HG03457 (cell line): ENCODE measurements at regions not wholly inside any gene's neighbourhood (a gene's known extent, or its start where the extent isn't known, plus 50 kb on each side); places are given as distances from the start of the nearest gene placed in this dataset.
A peak's percentile ranks its signal among the peaks of the same experiment; 100 is the strongest.
"Not testable (repeated sequence)": the region's sequence is repeated elsewhere in the genome, so short reads cannot be mapped to it uniquely, and the experiment has no call there.

Experiments used
- ATAC-seq: cut with Tn5 transposase; IDR thresholded peaks from one replicate; pipeline ENCODE4 v1.9.1; 2021; ENCODE audit warnings: moderate number of reproducible peaks; ENCODE audit not compliant: unreplicated experiment

GRCh38 chr3:34053626-34054025 is 255.2 kb downstream of the PDCD6IP start:
- no peak for ATAC-seq

- ATAC-seq, result peak; percentile 25
These were observed 257.9 kb downstream of the PDCD6IP start for GRCh38 chr3:34056181-34056910.

GRCh38 chr3:34056951-34057390 is 258.5 kb downstream of the PDCD6IP start:
- ATAC-seq, result peak; percentile 94

GRCh38 chr3:34060995-34061394 is 262.6 kb downstream of the PDCD6IP start:
- not testable (repeated sequence) for ATAC-seq

GRCh38 chr3:34065901-34066300 is 267.5 kb downstream of the PDCD6IP start:
- no peak for ATAC-seq

GRCh38 chr3:34066328-34066727 is 267.9 kb downstream of the PDCD6IP start:
- ATAC-seq, result no peak

- ATAC-seq, result no peak
These were observed 268.6 kb downstream of the PDCD6IP start for GRCh38 chr3:34066999-34067398.

- no peak for ATAC-seq
These were observed 269.2 kb downstream of the PDCD6IP start for GRCh38 chr3:34067536-34068051.

- ATAC-seq, result no peak
These were observed 270.1 kb downstream of the PDCD6IP start for GRCh38 chr3:34068505-34068904.

- no peak for ATAC-seq
These were observed 272.6 kb downstream of the PDCD6IP start for GRCh38 chr3:34070831-34071585.

GRCh38 chr3:34072297-34072696 is 273.9 kb downstream of the PDCD6IP start:
- no peak for ATAC-seq

- ATAC-seq, result no peak
These were observed 274.7 kb downstream of the PDCD6IP start for GRCh38 chr3:34073111-34073510.

GRCh38 chr3:34073961-34074360 is 275.5 kb downstream of the PDCD6IP start:
- no peak for ATAC-seq

- no peak for ATAC-seq
These were observed 277.5 kb downstream of the PDCD6IP start for GRCh38 chr3:34075975-34076374.

- no peak for ATAC-seq
These were observed 279.2 kb downstream of the PDCD6IP start for GRCh38 chr3:34077417-34078195.

GRCh38 chr3:34078418-34078817 is 280.0 kb downstream of the PDCD6IP start:
- no peak for ATAC-seq

GRCh38 chr3:34079849-34080248 is 281.4 kb downstream of the PDCD6IP start:
- ATAC-seq, result not testable (repeated sequence)

GRCh38 chr3:34090379-34090778 is 291.9 kb downstream of the PDCD6IP start:
- ATAC-seq, result not testable (repeated sequence)

- ATAC-seq, result no peak
These were observed 292.4 kb downstream of the PDCD6IP start for GRCh38 chr3:34090876-34091275.

GRCh38 chr3:34094280-34094679 is 295.9 kb downstream of the PDCD6IP start:
- not testable (repeated sequence) for ATAC-seq

GRCh38 chr3:34102288-34102687 is 303.9 kb downstream of the PDCD6IP start:
- ATAC-seq, result no peak
